Keratinocyte (primary cell): ENCODE measurements at regions not wholly inside any gene's neighbourhood (a gene's known extent, or its start where the extent isn't known, plus 50 kb on each side); places are given as distances from the start of the nearest gene placed in this dataset.

Source experiments
- DNase-seq: peaks from one replicate; pipeline ENCODE4 v3.0.0-alpha.2; 2011; ENCODE audit warnings: low read depth, missing footprints, low spot score
- FAIRE-seq: peaks from 2 replicates; lab custom pipeline; 2011; peaks lifted over from hg19 to GRCh38; lab: Jason Lieb, UNC
- H2AFZ ChIP-seq: 2 replicates; pipeline ENCODE4 v1.6.0; 2012; ENCODE audit warnings: low read length, control low read depth, inconsistent platforms; ENCODE audit not compliant: control insufficient read depth
- H3K27ac ChIP-seq: 2 replicates; pipeline ENCODE4 v1.5.1; 2011; ENCODE audit warnings: low read length; ENCODE audit not compliant: control insufficient read depth, insufficient read depth
- H3K27me3 ChIP-seq: 3 replicates; pipeline ENCODE4 v1.6.0; 2011; ENCODE audit warnings: low read length; ENCODE audit not compliant: control insufficient read depth, insufficient read depth; ENCODE audit errors: extremely low read depth
- H3K36me3 ChIP-seq, 2 experiments: 2 replicates in 1 of 2; 3 replicates in 1 of 2; pipeline ENCODE4 v1.5.1; 2011; ENCODE audit warnings: low read length in 2 of 2, mild to moderate bottlenecking in 1 of 2; ENCODE audit not compliant: control insufficient read depth in 2 of 2, insufficient read depth in 2 of 2; ENCODE audit errors: extremely low read depth in 1 of 2
- H3K4me1 ChIP-seq: 3 replicates; pipeline ENCODE4 v1.5.1; 2011; ENCODE audit warnings: low read length; ENCODE audit not compliant: control insufficient read depth, insufficient read depth; ENCODE audit errors: extremely low read depth
- H3K4me2 ChIP-seq: 3 replicates; pipeline ENCODE4 v1.6.0; 2011; ENCODE audit warnings: low read depth, low read length; ENCODE audit not compliant: control insufficient read depth, insufficient read depth; ENCODE audit errors: extremely low read depth
- H3K4me3 ChIP-seq, 3 experiments: fragments of 200-600 bp in 1 of 3; sonication (generic) in 1 of 3; 2 replicates in 2 of 3; 3 replicates in 1 of 3; pipeline ENCODE4 v1.5.1; 2011 to 2016; ENCODE audit warnings: low read length in 3 of 3, mild to moderate bottlenecking in 3 of 3, control low read depth in 2 of 3, inconsistent platforms in 1 of 3, low read depth in 1 of 3, mixed read lengths in 1 of 3, mixed run types in 1 of 3, moderate library complexity in 1 of 3; ENCODE audit not compliant: control insufficient read depth in 2 of 3, insufficient read depth in 2 of 3; ENCODE audit errors: extremely low read depth in 1 of 3
- H3K79me2 ChIP-seq: 2 replicates; pipeline ENCODE4 v1.6.0; 2012; ENCODE audit warnings: low read length; ENCODE audit not compliant: control insufficient read depth, insufficient read depth
- H3K9ac ChIP-seq: 3 replicates; pipeline ENCODE4 v1.6.0; 2011; ENCODE audit warnings: low read length; ENCODE audit not compliant: control insufficient read depth, insufficient read depth; ENCODE audit errors: extremely low read depth
- H3K9me1 ChIP-seq: 3 replicates; pipeline ENCODE4 v1.6.0; 2011; ENCODE audit warnings: low read length; ENCODE audit not compliant: control insufficient read depth, insufficient read depth; ENCODE audit errors: extremely low read depth
- H3K9me3 ChIP-seq: 2 replicates; pipeline ENCODE4 v1.5.1; 2012; ENCODE audit warnings: low read depth, low read length; ENCODE audit not compliant: control insufficient read depth
- H4K20me1 ChIP-seq: 3 replicates; pipeline ENCODE4 v1.6.0; 2011; ENCODE audit warnings: low read length; ENCODE audit not compliant: control insufficient read depth, insufficient read depth; ENCODE audit errors: extremely low read depth
- EZH2 ChIP-seq: IDR thresholded peaks from one replicate; pipeline ENCODE4 v1.6.1; 2012; ENCODE audit warnings: inconsistent platforms, mild to moderate bottlenecking, low read length, moderate library complexity
- dilution Hi-C: fragments of 300-500 bp; cut with MboI; formaldehyde crosslinking; loops from one replicate; pipeline ENCODE4 v1.7.0; 2020; ENCODE audit warnings: low sequenced_read_pairs; ENCODE audit not compliant: extremely low pct_ligation_motif_present
- TF ChIP-seq, protein P1 (sequence below), 3 experiments: IDR thresholded peaks in 1 of 3; conservative IDR thresholded peaks in 1 of 3; optimal IDR thresholded peaks in 1 of 3; 2 replicates in 2 of 3; 3 replicates in 1 of 3; pipeline versions ENCODE3 to v1.5.1; 2011; ENCODE audit warnings: low read length in 3 of 3, mild to moderate bottlenecking in 3 of 3, moderate library complexity in 2 of 3, control low read depth in 1 of 3, inconsistent platforms in 1 of 3; ENCODE audit not compliant: insufficient read depth in 2 of 3; ENCODE audit errors: extremely low read depth in 1 of 3

- TF ChIP-seq, protein P1, sequence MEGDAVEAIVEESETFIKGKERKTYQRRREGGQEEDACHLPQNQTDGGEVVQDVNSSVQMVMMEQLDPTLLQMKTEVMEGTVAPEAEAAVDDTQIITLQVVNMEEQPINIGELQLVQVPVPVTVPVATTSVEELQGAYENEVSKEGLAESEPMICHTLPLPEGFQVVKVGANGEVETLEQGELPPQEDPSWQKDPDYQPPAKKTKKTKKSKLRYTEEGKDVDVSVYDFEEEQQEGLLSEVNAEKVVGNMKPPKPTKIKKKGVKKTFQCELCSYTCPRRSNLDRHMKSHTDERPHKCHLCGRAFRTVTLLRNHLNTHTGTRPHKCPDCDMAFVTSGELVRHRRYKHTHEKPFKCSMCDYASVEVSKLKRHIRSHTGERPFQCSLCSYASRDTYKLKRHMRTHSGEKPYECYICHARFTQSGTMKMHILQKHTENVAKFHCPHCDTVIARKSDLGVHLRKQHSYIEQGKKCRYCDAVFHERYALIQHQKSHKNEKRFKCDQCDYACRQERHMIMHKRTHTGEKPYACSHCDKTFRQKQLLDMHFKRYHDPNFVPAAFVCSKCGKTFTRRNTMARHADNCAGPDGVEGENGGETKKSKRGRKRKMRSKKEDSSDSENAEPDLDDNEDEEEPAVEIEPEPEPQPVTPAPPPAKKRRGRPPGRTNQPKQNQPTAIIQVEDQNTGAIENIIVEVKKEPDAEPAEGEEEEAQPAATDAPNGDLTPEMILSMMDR (optimal IDR thresholded peaks at IDR 0.05 in 1 of 3, IDR thresholded peaks at IDR 0.05 in 1 of 3, conservative IDR thresholded peaks at IDR 0.05 in 1 of 3; ENCODE audit: extremely low read depth in 1 of 3, insufficient read depth in 2 of 3, low read length in 3 of 3), result no peak
- TF ChIP-seq EZH2, result no peak
- H3K79me2 ChIP-seq, result no peaks in the 10 kb centered on the region
- H3K4me1 ChIP-seq, result peaks cover 54% of the 10 kb centered on the region
- no peak for FAIRE-seq
- H3K9ac ChIP-seq, result no peak overlapping the region
- no peak overlapping the region for H3K4me3 ChIP-seq
- DNase-seq, result no peak
- no peaks in the 10 kb centered on the region for H4K20me1 ChIP-seq
- no peaks in the 10 kb centered on the region for H3K9me3 ChIP-seq
- H3K9me1 ChIP-seq, result no peaks in the 10 kb centered on the region
- peak overlapping the region; percentile 68 for H3K27ac ChIP-seq
- peak overlapping the region; percentile 53 for H3K4me2 ChIP-seq
- no peaks in the 10 kb centered on the region for H3K27me3 ChIP-seq
- H2AFZ ChIP-seq, result no peak overlapping the region
- H3K36me3 ChIP-seq, result no peaks in the 10 kb centered on the region
- dilution Hi-C loops, result no loop called here
Measured at GRCh38 chr15:39128746-39129145, 452.1 kb upstream of the THBS1 start.

- no peak overlapping the region for H2AFZ ChIP-seq
- H3K79me2 ChIP-seq, result no peaks in the 10 kb centered on the region
- H3K27ac ChIP-seq, result no peak overlapping the region
- no peaks in the 10 kb centered on the region for H3K9me1 ChIP-seq
- H4K20me1 ChIP-seq, result no peaks in the 10 kb centered on the region
- H3K27me3 ChIP-seq, result no peaks in the 10 kb centered on the region
- H3K4me1 ChIP-seq, result peaks cover 36% of the 10 kb centered on the region
- dilution Hi-C loops, result no loop called here
- no peak for TF ChIP-seq EZH2
- TF ChIP-seq, protein P1 (optimal IDR thresholded peaks at IDR 0.05 in 1 of 3, IDR thresholded peaks at IDR 0.05 in 1 of 3, conservative IDR thresholded peaks at IDR 0.05 in 1 of 3; ENCODE audit: extremely low read depth in 1 of 3, insufficient read depth in 2 of 3, low read length in 3 of 3), result no peak
- no peaks in the 10 kb centered on the region for H3K36me3 ChIP-seq
- FAIRE-seq (no peak), DNase-seq (no peak)
- no peak overlapping the region for H3K9ac ChIP-seq
- H3K9me3 ChIP-seq, result no peaks in the 10 kb centered on the region
- H3K4me3 ChIP-seq, result no peak overlapping the region
- H3K4me2 ChIP-seq, result no peak overlapping the region
Measured at GRCh38 chr15:39130556-39131379, 450.1 kb upstream of the THBS1 start.
